K562 (cell line): ENCODE measurements at regions not wholly inside any gene's neighbourhood (a gene's known extent, or its start where the extent isn't known, plus 50 kb on each side); places are given as distances from the start of the nearest gene placed in this dataset.

Experiments
- ATAC-seq: fragments of 200-7000 bp; cut with Tn5 transposase; 3 replicates; pipeline ENCODE4 v1.9.1; 2020; ENCODE audit warnings: moderate library complexity
- BruUV-seq: library from RNA; stranded (reverse); fragments of 400-500 nt; replicated peaks from 2 replicates; lab custom pipeline; 2021; lab: Mats Ljungman, UMichigan
- CTCF ChIA-PET: fragments of 300-600 bp; formaldehyde crosslinking; extraction: SDS; loops from one replicate; lab custom pipeline; 2021; ENCODE audit warnings: low intra/inter-chr PET ratio; lab: Yijun Ruan, JAX
- POLR2A ChIA-PET: fragments of 300-600, 350-650 bp; sonication (Branson Sonifier 250); formaldehyde crosslinking; extraction: SDS; loops from one replicate; lab custom pipeline; 2021; ENCODE audit warnings: antibody characterized with exemption, inconsistent platforms; lab: Yijun Ruan, JAX
- DNase-seq, 4 experiments: peaks; one replicate each; pipeline versions ENCODE4 v3.0.0 to v3.0.0-alpha.2; 2011 to 2018; ENCODE audit warnings: low spot score in 3 of 4, mixed read lengths in 3 of 4; ENCODE audit errors: extremely low read depth in 1 of 4
- FAIRE-seq: peaks from 2 replicates; lab custom pipeline; 2011; peaks lifted over from hg19 to GRCh38; lab: Jason Lieb, UNC
- H2AFZ ChIP-seq: 2 replicates; pipeline ENCODE4 v1.6.0; 2011; ENCODE audit warnings: low read depth, low read length, control low read depth, inconsistent platforms
- H3K27ac ChIP-seq: fragments of 200-600 bp; 3 replicates; pipeline ENCODE4 v1.8.0; 2011; ENCODE audit warnings: low read depth, mild to moderate bottlenecking, control low read depth, inconsistent platforms, low read length, moderate library complexity, mixed read lengths; ENCODE audit errors: extremely low read depth
- H3K27me3 ChIP-seq, 2 experiments: fragments of 300-600 bp in 1 of 2; 2 replicates in 1 of 2; 3 replicates in 1 of 2; pipeline versions ENCODE4 v1.6.0 to v1.8.0; 2011; ENCODE audit warnings: inconsistent platforms in 2 of 2, low read length in 2 of 2, mild to moderate bottlenecking in 1 of 2, mixed read lengths in 1 of 2, moderate library complexity in 1 of 2; ENCODE audit not compliant: control insufficient read depth in 2 of 2, insufficient read depth in 2 of 2
- H3K36me3 ChIP-seq: fragments of 300-600 bp; 3 replicates; pipeline ENCODE4 v1.8.0; 2011; ENCODE audit warnings: mild to moderate bottlenecking, low read length, inconsistent platforms; ENCODE audit not compliant: control insufficient read depth, insufficient read depth
- H3K4me1 ChIP-seq, 2 experiments: fragments of 200-600 bp in 1 of 2; replicated peaks in 1 of 2; 2 replicates in 1 of 2; 3 replicates in 1 of 2; pipeline versions ENCODE4 v1.5.1 to v1.8.0; 2011; ENCODE audit warnings: inconsistent platforms in 2 of 2, low read length in 2 of 2, mild to moderate bottlenecking in 1 of 2, mixed read lengths in 1 of 2, moderate library complexity in 1 of 2; ENCODE audit not compliant: control insufficient read depth in 2 of 2, insufficient read depth in 2 of 2
- H3K4me2 ChIP-seq: 2 replicates; pipeline ENCODE4 v1.6.1; 2011; ENCODE audit warnings: low read length, control low read depth, inconsistent platforms, mixed read lengths; ENCODE audit not compliant: insufficient read depth
- H3K4me3 ChIP-seq: fragments of 200-600 bp; sonication (generic), shearing (Covaris generic); 2 replicates; pipeline ENCODE4 v1.5.1; 2016; ENCODE audit warnings: control low read depth, inconsistent platforms
- H3K79me2 ChIP-seq: fragments of 200-600 bp; 3 replicates; pipeline ENCODE4 v1.8.0; 2011; ENCODE audit warnings: low read length, inconsistent platforms; ENCODE audit not compliant: control insufficient read depth, insufficient read depth
- H3K9ac ChIP-seq, 2 experiments: 2 replicates each; pipeline versions ENCODE4 v1.6.0 to v1.6.1; 2011; ENCODE audit warnings: low read depth in 2 of 2, low read length in 2 of 2, control low read depth in 1 of 2, inconsistent platforms in 1 of 2, mild to moderate bottlenecking in 1 of 2, mixed read lengths in 1 of 2; ENCODE audit not compliant: insufficient read depth in 1 of 2
- H3K9me1 ChIP-seq: one replicate; pipeline ENCODE4 v1.6.0; 2011; ENCODE audit warnings: inconsistent platforms, mild to moderate bottlenecking, low read length, moderate library complexity; ENCODE audit not compliant: control insufficient read depth, insufficient read depth
- H3K9me3 ChIP-seq: replicated peaks from 2 replicates; pipeline ENCODE4 v1.5.1; 2011; ENCODE audit warnings: low read depth, low read length, inconsistent platforms; ENCODE audit not compliant: control insufficient read depth, insufficient read depth
- H4K20me1 ChIP-seq: replicated peaks from 2 replicates; pipeline ENCODE4 v1.6.1; 2011; ENCODE audit warnings: low read length, inconsistent platforms, mixed read lengths; ENCODE audit not compliant: control insufficient read depth, insufficient read depth
- ARID1B ChIP-seq: fragments of 450-650 bp; IDR thresholded peaks from 2 replicates; pipeline ENCODE4 v1.6.1; 2016; ENCODE audit warnings: antibody characterized with exemption, mild to moderate bottlenecking, inconsistent platforms
- CBX5 ChIP-seq: IDR thresholded peaks from 2 replicates; pipeline ENCODE4 v1.6.1; 2014; ENCODE audit warnings: low read depth, borderline replicate concordance
- CREBBP ChIP-seq: IDR thresholded peaks from one replicate; pipeline ENCODE4 v1.6.1; 2012; ENCODE audit warnings: low read depth, mild to moderate bottlenecking, control low read depth, inconsistent platforms, low read length
- NR2C1 ChIP-seq, 2 experiments: fragments of 450-650 bp; IDR thresholded peaks; 2 replicates each; pipeline ENCODE4 v1.6.1; 2017; ENCODE audit warnings: mild to moderate bottlenecking in 2 of 2, antibody characterized with exemption in 1 of 2, inconsistent platforms in 1 of 2, missing compliant biosample characterization in 1 of 2, missing genetic modification characterization in 1 of 2
- PHF8 ChIP-seq: fragments of 200-600 bp; sonication (generic); IDR thresholded peaks from 2 replicates; pipeline ENCODE4 v1.6.1; 2012; ENCODE audit warnings: mixed run types, mild to moderate bottlenecking, inconsistent platforms, low read length, moderate library complexity, borderline replicate concordance
- RBM17 ChIP-seq: fragments of 200-400 bp; formaldehyde crosslinking; IDR thresholded peaks from 2 replicates; pipeline ENCODE4 v1.6.1; 2017; ENCODE audit warnings: low read depth, mild to moderate bottlenecking, low read length, borderline replicate concordance
- ZKSCAN3 ChIP-seq: fragments of 250-450 bp; sonication (Bioruptor Pico); IDR thresholded peaks from 2 replicates; pipeline ENCODE4 v1.4.0; 2020
- ZNF75A ChIP-seq: fragments of 450-650 bp; formaldehyde crosslinking; IDR thresholded peaks from 2 replicates; pipeline ENCODE4 v1.4.0; 2020; ENCODE audit warnings: mild to moderate bottlenecking
- ZSCAN32 ChIP-seq: fragments of 450-650 bp; formaldehyde crosslinking; IDR thresholded peaks from 2 replicates; pipeline ENCODE4 v1.4.0; 2020; ENCODE audit warnings: mild to moderate bottlenecking, moderate library complexity
- WGBS: fragments of 100-300 bp; shearing (Covaris generic); methylation state at CpG from one replicate; pipeline ENCODE4 v1.1.6; 2016; ENCODE audit warnings: low coverage, mixed read lengths; ENCODE audit not compliant: insufficient coverage; ENCODE audit errors: missing lambda C conversion rate; 5-methylcytosine and 5-hydroxymethylcytosine counted together
- in situ Hi-C: fragments of 300-500 bp; cut with MboI; formaldehyde crosslinking; loops from 4 replicates; pipeline ENCODE4 v1.15.0; 2018; ENCODE audit warnings: inconsistent platforms, mixed read lengths
- intact Hi-C: fragments of 100-400 bp; cut with micrococcal nuclease; formaldehyde crosslinking; loops from 2 replicates; pipeline ENCODE4 v1.14.2; 2022

DNA sequence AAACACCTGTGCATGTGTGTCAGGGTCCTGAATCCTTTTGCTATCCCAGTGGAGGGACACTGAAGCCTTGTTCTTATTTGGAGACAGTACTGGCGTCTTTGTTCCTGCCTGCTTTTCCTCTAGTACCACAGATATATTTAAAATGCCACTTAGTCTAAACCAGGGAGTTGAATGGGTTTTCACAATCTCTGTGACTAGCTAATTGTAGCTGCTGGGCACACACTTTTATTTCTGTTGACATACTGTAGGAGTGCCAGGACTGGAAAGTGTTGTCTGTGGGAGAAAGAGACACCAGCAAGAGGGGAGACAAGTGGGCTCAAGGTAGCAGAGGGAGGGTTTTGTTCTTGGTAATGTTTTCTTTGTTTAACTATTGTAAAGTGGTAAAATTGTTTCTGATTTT is 174.0 kb upstream of the SV2C start:
- Histone ChIP-seq H2AFZ (no peak overlapping the region), H3K9me3 (no peaks in the 10 kb centered on the region), H3K36me3 (no peaks in the 10 kb centered on the region), H3K27me3 (no peaks in the 10 kb centered on the region), H4K20me1 (no peaks in the 10 kb centered on the region), H3K9me1 (no peaks in the 10 kb centered on the region), H3K79me2 (no peaks in the 10 kb centered on the region), H3K4me1 (no peaks in the 10 kb centered on the region), H3K9ac (no peak overlapping the region), H3K4me2 (no peak overlapping the region), H3K27ac (no peak overlapping the region), H3K4me3 (no peak overlapping the region)
- POLR2A ChIA-PET = no interaction called here
- intact Hi-C loops (no loop called here), in situ Hi-C loops (no loop called here)
- no TSS peak for BruUV-seq
- 0% methylated on average over 1 of the region's 1 CpG for WGBS
- no peak for TF ChIP-seq CBX5
- no peak for TF ChIP-seq ZKSCAN3 (CRISPR knock-in tag)
- no peak for TF ChIP-seq CREBBP
- no peak for TF ChIP-seq ZNF75A (CRISPR knock-in tag)
- no peak for TF ChIP-seq RBM17
- TF ChIP-seq NR2C1 (IDR thresholded peaks at IDR 0.05) = no peak
- no peak for TF ChIP-seq NR2C1 (tag; IDR thresholded peaks at IDR 0.05)
- TF ChIP-seq ARID1B = no peak
- no peak for TF ChIP-seq ZSCAN32 (CRISPR knock-in tag)
- no peak for TF ChIP-seq PHF8
- FAIRE-seq (no peak), ATAC-seq (no peak), DNase-seq (no peak)
- CTCF ChIA-PET = no interaction called here
